ENCODE measurements at regions not wholly inside any gene's neighbourhood (a gene's known extent, or its start where the extent isn't known, plus 50 kb on each side); places are given as distances from the start of the nearest gene placed in this dataset.

GRCh38 chr4:74878323-74878722 lies 54.6 kb upstream of the PARM1 start:
- no peak for DNase-seq (ENCODE audit: low read depth, low spot score)

GRCh38 chr4:74875451-74875850 lies 57.5 kb upstream of the PARM1 start:
- no peak for DNase-seq (ENCODE audit: low read depth, low spot score)

- peak; percentile 28 for DNase-seq (ENCODE audit: low read depth, low spot score)
Measured at GRCh38 chr4:74874753-74875367, 58.1 kb upstream of the PARM1 start.

GRCh38 chr4:74873545-74874301 lies 59.2 kb upstream of the PARM1 start:
- no peak for DNase-seq (ENCODE audit: low read depth, low spot score)

GRCh38 chr4:74858921-74859562 lies 64.7 kb upstream of the BTC start:
- no peak for DNase-seq (ENCODE audit: low read depth, low spot score)

- DNase-seq (ENCODE audit: low read depth, low spot score): no peak
Measured at GRCh38 chr4:74855879-74856278, 61.6 kb upstream of the BTC start.

GRCh38 chr4:74848774-74849173 lies 54.5 kb upstream of the BTC start:
- no peak for DNase-seq (ENCODE audit: low read depth, low spot score)

- DNase-seq (ENCODE audit: low read depth, low spot score): no peak
Measured at GRCh38 chr4:74845834-74846233, 51.5 kb upstream of the BTC start.
